HG03565 (cell line): ENCODE measurements at regions not wholly inside any gene's neighbourhood (a gene's known extent, or its start where the extent isn't known, plus 50 kb on each side); places are given as distances from the start of the nearest gene placed in this dataset.
"Not testable (repeated sequence)": the region's sequence is repeated elsewhere in the genome, so short reads cannot be mapped to it uniquely, and the experiment has no call there.

Source experiments
- ATAC-seq: cut with Tn5 transposase; IDR thresholded peaks from one replicate; pipeline ENCODE4 v1.9.1; 2021; ENCODE audit warnings: mild to moderate bottlenecking, moderate library complexity; ENCODE audit not compliant: unreplicated experiment

DNA sequence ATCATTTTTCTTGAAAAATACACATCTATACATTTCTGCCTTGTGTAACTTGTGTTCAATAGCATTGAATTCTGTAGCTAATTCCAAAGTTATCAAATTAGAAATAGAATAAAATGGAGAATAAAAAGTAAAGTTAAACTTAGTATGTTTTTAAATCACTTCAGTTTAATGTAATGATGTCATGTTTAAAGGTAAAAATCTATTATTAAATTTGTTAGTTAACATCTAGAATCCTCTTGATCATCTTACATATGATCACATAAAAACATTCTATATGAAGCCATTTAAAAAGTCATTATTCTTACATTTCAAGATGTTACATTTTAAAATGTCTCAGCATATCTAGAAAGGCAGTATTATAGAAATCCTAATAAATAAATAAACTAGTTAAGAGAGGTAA, 1163.2 kb downstream of the PLA2G4A start:
- no peak for ATAC-seq

DNA sequence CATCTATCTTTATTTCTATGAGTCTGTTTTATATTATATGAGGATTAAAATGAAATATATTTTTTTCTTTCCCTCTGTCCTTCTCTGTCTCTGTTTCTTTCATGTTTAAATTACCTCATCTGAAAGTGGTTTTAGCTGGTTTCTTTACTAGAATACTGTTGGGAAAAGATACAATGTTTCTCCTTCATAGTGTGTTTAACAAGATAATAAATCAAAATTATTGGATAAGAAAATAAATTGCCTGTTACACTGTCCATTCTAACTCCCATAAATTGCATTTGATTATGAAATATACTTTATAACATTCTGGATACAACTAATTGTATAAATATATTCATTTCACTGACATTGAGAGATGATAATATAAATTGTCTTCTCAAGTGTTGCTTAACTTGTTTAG, 1168.0 kb downstream of the PLA2G4A start:
- no peak for ATAC-seq

DNA sequence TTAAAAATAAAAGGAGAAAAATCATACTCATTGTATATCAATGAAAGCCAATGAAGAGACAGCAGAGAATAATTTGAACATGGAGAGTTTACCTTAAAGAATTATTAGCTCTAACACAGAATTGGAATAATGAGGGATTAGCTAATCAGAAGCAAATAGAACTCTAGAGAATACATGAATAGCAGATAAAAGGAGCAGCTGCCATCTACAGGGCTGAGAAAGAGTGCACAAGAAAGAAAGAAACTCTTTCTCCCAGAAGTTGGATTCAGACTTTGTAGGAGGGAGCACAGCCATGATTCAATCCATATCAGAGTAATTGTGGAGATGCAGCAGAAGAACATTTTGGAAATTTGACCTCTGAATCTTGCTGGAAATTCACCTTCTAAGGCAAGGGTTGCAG, 1171.2 kb downstream of the PLA2G4A start:
- no peak for ATAC-seq

DNA sequence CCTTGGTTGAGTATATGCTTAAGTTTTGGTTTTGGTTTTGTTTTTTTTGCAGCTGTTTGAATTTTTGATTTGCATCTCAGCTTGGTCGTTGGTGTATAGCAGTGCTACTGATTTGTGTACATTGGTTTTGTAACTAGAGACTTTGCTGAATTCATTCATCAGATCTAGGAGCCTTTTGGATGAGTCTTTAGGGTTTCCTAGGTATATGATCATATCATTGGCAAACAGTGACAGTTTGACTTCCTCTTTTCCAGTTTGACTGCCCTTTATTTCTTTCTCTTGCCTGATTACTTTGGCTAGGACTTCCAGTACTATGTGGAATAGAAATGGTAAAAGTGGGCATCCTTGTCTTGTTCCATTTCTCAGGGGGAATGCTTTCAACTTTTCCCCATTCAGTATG, 1174.9 kb downstream of the PLA2G4A start:
- ATAC-seq, result not testable (repeated sequence)

GRCh38 chr1:188004849-188005248, 1176.1 kb downstream of the PLA2G4A start:
- ATAC-seq, result no peak

GRCh38 chr1:188006354-188006753, 1177.6 kb downstream of the PLA2G4A start:
- no peak for ATAC-seq

DNA sequence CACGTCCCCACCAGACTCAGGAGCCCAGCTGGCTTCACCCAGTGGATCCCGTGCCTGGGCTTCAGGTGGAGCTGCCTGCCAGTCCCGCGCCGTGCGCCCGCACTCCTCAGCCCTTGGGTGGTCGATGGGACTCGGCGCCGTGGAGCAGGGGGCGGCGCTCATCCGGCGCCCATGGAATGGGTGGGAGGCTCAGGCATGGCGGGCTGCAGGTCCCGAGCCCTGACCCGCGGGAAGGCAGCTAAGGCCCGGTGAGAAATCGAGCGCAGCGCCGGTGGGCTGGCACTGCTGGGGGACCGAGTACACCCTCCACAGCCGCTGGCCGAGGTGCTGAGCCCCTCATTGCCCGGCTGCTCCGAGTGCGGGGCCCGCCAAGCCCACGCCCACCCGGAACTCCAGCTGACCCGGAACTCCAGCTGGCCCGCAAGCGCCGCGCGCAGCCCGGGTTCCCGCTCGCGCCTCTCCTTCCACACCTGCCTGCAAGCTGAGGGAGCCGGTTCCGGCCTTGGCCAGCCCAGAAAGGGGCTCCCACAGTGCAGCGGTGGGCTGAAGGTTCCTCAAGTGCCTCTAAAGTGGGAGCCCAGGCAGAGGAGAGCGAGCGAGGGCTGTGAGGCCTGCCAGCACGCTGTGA, 1184.6 kb downstream of the PLA2G4A start:
- ATAC-seq, result not testable (repeated sequence)

GRCh38 chr1:188017921-188018320, 1189.2 kb downstream of the PLA2G4A start:
- no peak for ATAC-seq

DNA sequence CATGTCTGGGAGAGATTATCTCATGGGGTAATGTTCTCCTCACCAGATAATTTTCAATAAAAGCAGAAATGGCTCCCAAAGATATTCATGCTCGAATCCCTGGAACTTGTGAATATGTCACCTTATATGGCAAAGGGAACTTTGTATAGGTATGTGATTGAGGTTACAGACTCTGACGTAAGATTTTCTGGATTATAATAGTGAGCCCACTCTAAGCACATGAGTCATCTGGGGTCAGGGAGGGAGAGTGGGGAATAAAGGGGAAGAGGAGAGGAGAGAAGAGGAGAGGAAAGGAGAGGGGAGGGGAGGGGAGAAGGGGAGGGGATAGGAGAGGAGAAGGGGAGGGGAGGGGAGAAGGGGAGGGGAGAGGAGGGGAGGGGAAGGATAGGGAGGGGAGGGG, 1193.9 kb downstream of the PLA2G4A start:
- ATAC-seq, result no peak

GRCh38 chr1:188023206-188023605, 1194.5 kb downstream of the PLA2G4A start:
- ATAC-seq, result no peak

- peak; percentile 89 for ATAC-seq
Measured at GRCh38 chr1:188027613-188028012, 1198.9 kb downstream of the PLA2G4A start.

- not testable (repeated sequence) for ATAC-seq
Measured at GRCh38 chr1:188037572-188037971, 1208.8 kb downstream of the PLA2G4A start.

DNA sequence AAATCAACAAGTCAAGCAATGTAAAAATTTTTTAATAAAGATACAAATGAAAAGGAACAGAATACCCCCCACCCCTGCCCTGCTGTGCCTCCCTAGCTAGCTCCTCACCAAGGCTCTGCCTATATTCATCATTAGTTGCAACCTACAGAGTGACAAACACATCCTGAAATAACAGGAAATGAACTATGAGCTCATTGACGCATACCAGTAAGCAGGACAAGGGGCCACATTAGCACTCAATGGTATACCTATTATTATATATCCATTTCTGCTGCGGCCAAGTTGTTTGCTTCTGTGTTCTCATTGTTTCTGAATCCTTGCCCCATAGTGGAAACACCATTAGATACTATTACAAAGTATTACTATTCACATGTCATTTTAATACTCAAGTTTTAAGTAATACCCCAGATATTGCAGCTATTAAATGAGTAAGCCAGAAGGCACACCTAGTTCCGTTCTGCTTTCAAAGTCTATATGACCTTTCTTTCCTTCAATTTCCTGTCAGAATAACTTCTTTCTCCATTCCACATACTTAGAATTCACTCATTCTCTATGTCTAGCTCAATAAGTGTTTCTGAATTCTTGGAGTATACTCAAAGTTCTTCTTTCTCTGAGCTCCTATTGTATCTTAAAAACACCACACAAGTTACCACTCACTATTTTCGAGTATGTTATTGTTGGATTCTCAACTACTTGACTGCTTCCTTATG, 1214.9 kb downstream of the PLA2G4A start:
- ATAC-seq, result no peak

GRCh38 chr1:188050250-188050649, 1221.5 kb downstream of the PLA2G4A start:
- ATAC-seq, result no peak

DNA sequence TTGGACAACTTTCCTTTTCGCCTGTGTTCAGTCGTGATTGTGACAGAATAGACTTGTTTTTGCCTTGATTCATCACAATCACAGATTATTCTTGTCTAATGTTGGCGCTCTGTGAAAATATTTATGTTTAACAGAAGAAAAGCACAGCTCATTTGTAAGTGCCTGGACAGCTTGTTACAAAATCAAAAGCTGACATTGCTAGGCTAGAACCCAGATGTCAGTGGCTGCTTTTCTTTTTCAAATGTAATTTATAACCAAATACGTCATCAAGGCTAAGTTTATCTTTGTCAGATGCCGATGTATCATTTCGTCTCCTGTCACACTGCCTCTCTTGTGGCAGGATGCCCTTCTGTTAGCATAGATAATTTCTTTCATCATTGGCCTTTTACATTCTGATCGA, 1227.3 kb downstream of the PLA2G4A start:
- no peak for ATAC-seq

GRCh38 chr1:188058801-188059200, 1230.1 kb downstream of the PLA2G4A start:
- no peak for ATAC-seq

DNA sequence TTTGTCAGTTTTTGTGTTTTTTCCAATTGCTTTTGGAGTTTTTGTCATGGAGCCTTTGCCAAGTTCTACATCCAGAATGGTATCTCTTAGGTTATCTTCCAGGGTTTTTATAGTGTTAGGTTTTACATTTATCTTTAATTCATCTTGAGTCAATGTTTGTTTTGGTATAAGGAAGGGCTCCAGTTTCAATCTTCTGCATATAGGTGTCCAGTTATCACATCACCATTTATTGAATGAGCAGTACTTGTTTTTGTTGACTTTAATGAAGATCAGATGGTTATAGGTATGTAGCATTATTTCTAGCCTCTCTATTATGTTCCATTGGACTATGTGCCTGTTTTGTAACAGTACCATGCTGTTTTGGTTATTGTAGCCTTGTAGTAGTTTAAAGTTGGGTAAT, 1233.1 kb downstream of the PLA2G4A start:
- no peak for ATAC-seq

- ATAC-seq, result no peak
Measured at GRCh38 chr1:188062456-188062855, 1233.7 kb downstream of the PLA2G4A start.

DNA sequence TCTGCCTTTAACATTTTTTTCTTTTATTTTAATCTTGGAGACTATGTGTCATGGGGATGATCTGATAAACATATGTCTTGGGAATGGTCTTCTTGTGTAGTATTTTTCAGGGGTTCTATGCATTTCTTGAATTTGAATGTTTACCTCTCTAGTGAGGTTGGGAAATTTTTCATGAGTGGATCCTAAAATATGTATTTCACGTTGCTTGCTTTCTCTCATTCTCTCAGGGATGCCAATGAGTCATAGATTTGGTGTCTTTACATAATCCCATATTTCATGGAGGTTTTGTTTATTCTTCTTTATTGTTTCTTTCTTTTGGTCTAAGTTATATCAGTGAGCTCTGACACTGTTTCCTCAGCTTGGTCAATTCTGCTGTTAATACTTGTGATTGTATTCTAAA, 1237.2 kb downstream of the PLA2G4A start:
- no peak for ATAC-seq

DNA sequence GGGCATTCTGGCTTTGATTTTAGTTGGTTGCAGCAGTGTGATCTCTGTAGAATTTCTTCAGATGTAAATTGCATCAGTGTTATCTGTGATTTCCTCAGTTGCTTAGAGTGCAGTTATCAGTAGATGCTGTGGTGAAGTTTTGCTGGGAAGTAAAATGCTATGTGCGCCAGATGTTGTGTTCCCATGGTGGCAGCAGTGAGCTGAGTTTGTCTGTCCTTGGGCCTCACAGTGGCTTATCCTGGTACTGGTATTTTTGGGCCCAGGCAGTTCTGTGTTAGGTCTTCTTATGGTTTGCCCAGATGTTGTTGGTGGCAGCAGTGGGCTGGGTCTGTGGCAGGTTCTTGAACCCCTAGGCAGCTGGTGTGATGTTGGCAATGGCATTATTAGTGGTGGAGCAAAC, 1242.1 kb downstream of the PLA2G4A start:
- no peak for ATAC-seq

- ATAC-seq, result no peak
Measured at GRCh38 chr1:188089015-188089414, 1260.3 kb downstream of the PLA2G4A start.

DNA sequence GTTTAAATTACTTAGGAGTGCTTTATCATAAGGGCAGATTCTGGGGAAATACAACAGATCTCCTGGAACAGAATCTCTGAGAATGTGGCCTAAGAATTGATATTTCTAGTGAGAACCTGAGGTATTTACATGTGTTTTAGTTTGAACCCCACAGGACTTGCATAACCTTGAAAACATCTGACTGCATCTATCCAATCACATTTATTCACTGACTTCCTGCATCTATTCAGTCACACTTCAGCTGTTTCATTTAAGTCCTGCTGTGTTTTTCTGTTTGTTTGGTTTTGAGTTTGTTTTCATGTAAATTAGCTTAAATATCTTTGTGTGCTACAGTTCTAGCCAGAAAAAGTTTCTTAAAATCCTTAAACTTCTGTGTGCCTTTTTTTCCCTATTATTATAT, 1260.7 kb downstream of the PLA2G4A start:
- ATAC-seq, result no peak

GRCh38 chr1:188096521-188096920, 1267.8 kb downstream of the PLA2G4A start:
- no peak for ATAC-seq
